HPDE6-E6E7 (cell line): ENCODE measurements at regions not wholly inside any gene's neighbourhood (a gene's known extent, or its start where the extent isn't known, plus 50 kb on each side); places are given as distances from the start of the nearest gene placed in this dataset.

Experiments
- DNase-seq: peaks from one replicate; pipeline ENCODE4 v3.0.0; 2011; ENCODE audit warnings: missing footprints; ENCODE audit errors: extremely low spot score

DNA sequence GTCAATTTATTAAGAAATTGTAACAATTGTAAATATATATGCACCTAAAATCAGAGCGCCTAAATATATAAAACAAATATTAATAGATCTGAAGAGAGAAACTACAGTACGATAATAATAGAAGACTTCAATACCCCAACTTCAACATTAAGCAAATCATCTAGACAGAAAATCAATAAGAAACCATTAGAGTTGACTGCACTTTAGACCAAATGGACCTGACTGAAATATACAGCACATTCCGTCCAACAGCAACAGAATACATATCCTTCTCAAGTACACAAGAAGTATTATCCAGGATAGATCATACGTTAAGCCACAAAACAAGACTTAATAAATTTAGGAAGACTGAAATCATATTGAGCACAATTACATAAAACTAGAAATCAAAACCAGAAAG, 208.7 kb downstream of the MED10 start:
- no peak for DNase-seq

DNA sequence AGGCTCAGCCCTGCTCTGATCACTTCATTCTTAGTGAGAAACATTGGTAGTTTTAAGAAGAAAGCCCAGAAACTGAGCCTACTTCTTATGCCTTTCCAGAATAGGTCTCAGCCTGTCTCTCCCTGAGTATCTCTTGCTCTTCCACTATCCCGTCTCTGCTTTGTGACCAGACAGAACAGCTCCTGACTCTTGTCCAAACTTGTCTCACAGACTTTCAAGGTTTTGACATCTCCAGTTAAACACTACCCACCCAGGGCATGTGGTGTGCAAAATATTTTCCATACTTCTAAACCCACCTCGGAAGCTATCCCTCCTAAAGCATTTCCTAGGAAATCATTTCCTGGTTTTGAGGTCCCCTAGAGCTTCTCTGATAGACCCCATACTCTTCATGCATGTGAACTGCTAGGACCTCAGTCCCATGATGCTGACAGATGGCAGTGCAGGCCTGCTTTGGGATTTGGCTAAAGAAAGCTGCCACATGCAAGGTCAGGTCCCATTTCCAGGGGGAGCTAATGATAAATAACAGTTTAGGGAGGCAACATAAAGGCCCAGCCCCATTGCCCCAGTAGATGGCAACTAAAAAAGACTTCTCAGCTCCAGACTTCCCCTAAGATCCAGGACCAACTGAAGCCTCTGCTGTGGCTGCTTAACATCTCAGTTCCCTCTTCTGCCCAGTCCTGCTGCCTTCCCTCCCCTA, 211.5 kb downstream of the MED10 start:
- DNase-seq, result no peak

DNA sequence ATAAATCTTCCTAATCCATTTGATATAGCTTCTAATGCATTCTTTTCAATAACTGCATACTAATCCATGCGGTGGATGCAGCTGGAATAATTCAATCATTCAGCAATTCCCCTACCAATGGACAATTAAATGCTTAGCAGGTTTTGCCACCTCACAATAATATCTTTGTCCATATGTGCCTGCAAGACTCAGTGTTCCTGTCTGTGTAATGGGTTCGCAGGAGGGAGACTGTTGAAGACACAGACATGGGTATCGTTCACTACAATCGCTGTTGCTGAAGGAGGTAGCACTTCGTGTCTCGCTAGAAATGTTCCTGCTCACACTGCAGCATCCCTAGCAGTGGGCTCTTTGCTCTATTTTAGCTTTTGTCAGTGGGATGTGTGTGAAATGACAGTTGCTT, 214.4 kb downstream of the MED10 start:
- DNase-seq, result no peak

DNA sequence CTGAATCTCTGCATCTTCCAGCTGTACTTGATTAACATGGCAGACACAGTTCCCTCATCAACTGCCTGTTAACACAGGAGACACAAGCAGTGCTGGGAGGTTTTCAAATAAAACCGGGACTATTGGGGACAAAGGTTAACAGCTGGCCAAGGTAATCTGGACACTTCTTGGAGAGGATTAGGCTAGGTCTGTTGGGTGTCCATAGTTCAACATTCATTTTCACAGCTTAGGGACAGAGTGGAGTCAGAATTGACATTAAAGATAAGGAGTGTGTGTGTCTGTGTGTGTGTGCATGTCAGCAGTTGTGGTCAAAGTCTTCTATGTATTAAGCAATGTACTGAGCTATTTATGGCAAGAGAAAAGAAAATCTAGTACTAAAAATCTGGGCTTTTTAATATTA, 216.2 kb downstream of the MED10 start:
- no peak for DNase-seq

DNA sequence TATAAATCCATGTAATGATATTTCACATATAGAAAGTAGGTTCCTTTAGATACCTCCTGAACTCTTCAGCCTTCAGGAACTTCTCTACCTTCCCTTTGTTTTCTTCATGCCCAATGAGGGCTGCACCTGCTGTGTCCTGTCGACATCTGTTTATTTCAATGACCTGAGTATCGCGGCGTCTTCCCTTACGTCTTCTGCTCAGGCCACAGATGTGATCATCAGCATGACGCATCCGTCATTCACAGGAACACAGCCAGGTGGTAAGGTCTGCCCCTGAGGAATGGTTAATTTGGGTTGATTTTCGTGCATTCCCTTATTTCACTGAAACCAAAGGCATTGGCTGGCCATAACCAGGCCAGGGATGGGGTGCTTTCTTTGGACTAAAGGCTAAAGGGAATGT, 217.1 kb downstream of the MED10 start:
- no peak for DNase-seq

DNA sequence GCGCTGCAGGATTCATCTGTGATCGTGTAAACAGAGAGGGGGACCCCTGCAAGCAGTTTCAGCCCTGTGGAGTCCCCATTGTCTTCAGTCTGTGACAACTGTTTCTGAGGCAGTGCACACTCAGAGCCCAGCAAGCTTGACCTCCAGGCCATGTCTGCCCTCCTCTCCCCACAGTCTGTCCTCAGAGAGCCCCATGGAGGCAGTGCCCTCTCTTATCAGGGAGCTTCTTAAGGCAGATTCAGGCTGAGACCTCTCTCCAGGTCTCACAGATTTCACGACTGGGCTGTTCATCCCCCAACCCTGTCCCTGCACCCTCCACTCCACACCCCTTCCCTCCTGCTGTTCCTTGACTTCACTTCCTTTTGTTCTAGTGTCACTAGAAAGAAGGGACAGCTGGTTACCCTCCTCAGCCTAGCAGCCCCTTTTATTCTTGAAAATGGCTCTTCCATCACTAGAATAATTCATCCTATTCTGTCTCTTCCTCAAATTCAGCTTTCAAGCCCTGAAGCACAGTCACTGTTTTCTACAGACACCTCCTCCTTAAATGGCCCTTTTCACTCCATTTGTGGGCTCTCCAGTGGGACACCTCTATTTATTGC, 218.4 kb downstream of the MED10 start:
- no peak for DNase-seq

DNA sequence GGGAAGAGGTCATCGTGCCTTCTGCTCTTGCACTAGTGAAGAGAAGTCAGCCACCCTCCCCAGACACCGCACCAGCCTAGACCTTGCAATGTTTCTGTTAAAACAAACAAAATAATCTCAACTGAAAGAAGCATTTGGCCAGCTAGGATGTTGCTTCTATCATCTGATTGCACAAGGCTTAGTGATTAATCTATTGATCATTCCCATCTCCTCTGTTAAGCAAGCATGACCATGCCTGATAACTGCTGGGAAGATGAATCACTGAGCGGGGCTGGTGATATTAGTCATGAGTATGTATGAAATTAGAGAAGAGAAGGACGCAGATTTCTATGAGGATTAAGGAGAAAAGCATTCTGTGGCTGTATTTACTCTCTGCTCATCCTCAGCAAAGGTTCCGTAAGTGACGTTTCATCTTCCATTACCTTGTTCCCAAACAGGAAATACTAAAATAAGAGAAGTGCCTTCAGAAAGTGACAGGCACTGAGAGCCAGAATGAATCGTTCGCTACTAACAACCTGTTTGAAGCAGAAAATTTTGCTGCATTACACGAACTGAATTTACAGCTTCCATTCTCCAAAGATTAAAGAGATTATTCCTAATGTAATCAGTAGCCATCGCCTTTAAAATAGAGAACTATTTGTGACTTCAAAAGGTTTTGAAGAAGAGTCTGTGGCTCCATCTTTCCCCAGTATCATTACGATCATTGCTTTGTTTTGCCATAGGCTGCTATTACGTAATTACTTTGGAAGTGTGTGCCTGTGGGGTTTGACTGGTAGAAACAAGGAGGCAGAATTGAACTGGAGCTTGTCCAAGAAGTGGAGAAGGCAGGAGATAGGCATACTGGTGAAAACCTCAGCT, 219.1 kb downstream of the MED10 start:
- DNase-seq, result peak; percentile 69

DNA sequence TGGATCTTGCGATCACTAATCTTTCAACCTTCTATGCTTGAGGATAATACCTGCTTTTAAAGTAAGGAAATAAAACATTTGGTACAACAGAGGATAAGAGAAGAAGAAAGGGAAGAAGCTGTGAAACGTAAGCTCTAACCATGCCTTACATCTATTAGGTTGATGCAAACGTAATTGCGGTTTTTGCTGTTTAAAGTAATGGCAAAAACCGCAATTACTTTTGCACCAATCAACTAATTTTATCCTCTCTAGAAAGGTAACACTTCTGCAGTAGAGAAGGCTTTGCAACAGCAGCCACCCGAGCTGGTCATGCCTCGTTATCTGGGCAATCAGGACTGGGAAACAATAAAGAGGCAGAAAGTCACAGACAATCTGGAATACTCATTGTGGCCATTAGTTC, 224.1 kb downstream of the MED10 start:
- DNase-seq, result no peak

DNA sequence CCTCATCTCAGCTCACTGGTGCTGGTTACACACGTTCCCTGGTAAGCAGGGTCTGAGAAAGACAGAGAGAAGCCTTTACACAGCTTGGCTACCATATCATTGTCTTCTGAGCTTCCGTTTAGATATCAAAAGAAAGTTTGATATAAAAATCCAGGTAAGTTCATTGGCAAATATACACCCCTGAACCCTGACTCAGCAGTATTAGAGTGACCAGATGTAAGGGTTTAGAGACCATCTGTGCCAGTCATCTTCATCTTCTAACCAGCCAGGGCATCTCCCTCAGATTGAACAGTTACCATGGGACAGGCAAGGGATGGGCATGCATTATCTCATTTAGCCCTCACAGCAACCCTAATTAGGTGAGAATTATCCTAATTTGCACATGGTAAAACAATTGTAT, 232.1 kb downstream of the MED10 start:
- DNase-seq, result no peak

DNA sequence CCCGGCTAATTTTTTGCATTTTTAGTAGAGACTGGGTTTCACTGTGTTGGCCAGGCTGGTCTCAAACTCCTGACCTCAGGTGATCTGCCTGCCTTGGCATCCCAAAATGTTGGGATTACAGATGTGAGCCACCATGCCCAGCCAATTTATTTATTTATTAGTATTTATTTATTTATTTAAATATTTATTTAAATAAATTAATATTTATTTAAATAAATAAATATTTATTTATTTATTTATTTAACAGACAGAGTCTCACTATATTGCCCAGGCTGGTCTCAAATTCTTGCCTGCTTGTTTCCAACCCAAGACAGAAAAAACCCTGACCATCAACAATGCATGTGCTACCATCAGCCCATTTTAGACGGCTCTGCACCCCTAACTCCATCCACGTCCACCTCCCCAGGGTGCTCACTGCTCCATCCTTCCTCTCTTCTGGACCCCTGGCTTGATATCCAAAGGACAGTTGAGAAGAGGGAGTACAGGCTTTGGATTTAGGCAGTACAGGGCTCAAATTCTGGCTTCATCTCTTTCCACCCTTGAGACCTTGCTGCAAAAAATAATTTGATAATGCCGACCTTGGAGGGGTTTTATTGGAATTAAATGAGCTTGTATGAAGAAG, 232.6 kb downstream of the MED10 start:
- no peak for DNase-seq

DNA sequence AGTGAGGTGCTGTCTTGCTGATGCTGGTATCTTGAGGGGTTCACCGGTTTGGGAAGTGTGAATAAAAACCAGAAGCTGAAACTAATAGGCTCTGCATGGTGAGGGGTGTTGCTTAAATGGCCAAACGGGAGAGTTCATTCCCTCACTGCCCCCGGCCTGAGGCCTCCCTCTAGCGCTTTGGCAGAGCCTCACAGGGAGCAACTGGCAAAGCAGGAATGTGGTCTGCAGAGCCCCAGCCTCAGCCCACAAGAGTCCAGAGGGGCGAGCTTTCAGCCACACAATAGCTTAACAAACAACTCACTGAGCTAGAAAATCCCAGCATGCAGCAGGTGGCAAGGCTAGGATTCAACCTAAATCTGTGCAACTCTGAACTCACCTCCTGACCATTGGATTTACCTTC, 234.8 kb downstream of the MED10 start:
- DNase-seq, result no peak

DNA sequence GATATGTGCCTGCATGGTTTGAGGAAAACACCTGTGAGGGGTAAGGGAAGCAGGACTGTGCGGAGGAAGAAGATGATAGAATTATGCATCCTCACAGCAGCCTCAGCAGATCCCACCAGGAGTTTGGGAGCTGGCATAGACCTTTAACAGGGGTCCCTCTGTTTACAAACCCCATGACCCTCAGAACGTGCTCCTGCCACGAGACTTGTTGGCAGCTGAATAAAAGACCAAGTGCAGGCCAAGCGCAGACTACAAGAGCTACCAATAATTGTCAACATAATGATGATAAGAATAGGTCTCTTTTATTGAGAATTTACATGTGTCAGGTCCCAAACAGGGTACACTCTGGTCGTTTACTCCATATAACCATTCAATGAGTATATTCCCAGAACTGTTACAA, 236.0 kb downstream of the MED10 start:
- no peak for DNase-seq

DNA sequence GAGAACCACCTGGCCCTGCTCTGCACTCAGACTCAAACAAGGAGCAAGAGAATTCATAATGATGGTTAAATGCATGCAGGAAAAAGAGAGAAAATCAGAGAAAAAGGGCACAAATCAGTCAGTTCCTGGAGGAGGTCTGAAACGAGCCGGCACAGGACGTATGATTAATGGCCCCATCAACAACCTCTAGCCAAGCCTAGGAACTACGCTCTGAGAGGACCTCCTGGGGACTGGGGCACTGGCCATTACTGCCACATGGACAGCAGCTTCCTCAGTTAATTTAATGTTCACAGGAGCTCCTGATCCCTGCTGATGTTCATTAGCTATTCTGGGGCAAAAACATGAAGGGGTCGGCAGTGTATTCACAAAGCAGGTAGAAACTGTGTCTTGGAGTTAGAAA, 238.1 kb downstream of the MED10 start:
- DNase-seq, result no peak

DNA sequence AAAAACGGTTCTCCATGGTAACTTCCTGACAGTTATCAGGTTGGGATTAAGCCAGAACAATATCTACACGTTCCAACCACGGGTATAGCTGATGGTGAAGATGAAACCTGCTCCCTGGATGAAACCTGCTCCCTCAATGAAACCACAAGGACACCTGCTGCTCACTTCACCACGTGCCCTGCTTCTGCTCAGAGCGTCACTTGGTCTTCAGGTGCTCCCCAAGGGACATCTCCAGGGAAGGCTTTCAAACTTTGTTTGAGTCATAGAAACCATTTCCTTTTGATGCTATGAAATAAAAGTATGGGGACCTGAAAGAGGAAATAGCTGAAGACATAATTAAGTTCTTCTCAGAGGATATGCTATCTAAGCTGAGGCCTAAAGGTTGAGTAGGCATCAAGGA, 242.4 kb downstream of the MED10 start:
- DNase-seq, result no peak

DNA sequence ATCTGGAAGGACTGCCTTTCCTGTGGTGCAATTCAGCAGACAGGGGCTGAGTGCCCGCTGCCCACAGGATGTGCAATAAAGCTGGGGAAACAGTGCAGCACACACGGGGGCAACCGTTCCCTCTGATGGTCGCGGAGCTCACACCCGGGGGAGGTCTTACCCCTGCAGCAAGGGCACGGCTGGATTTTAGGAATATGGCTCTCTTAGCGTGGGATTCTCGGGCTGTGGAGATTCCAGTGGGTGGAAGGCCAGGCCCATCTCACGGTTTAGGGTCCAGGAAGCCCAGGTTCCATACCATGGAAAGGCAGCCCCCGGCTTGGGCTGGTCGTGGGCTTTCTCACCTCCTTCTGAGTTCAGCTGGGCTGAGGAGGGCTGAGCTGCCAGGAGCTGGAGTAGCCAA, 244.1 kb downstream of the MED10 start:
- DNase-seq, result no peak

DNA sequence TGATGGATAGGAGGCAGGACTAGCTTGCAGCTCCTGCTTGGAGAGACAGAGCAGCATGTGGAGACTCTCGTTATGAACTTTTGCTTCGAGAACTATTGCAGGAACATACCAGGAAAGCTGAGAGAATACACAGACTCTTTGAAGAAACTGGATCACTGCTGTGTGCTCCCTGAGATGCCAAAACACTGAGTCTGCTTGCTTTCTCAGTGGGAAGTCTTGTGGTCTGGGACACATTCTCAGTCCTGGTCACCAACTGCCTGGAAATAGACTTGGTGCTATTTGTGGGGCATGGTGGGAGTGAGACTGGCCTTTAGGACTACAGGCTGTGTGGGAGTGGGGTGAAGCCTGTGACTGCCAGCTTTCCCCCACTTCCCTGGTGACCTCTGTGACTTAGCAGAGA, 252.6 kb downstream of the MED10 start:
- no peak for DNase-seq

DNA sequence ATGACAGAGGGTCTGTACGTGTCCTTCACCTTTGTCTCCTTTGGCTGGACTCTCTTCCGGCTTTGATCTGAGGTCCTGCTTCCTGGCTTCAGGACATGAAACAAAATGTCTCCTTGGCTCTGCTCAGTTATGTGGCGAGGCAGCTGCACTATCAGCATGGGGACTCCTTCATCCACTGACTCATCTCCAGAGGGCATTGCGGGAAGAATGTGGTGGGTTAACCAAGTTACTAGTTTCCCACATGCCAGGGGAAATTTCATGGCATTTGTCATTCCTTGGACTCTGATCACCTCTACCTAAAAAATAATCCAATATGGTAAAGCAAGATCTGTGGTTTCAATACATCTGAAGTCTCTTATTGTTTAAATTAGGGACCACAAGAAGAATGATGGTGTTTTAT, 259.7 kb downstream of the MED10 start:
- no peak for DNase-seq

DNA sequence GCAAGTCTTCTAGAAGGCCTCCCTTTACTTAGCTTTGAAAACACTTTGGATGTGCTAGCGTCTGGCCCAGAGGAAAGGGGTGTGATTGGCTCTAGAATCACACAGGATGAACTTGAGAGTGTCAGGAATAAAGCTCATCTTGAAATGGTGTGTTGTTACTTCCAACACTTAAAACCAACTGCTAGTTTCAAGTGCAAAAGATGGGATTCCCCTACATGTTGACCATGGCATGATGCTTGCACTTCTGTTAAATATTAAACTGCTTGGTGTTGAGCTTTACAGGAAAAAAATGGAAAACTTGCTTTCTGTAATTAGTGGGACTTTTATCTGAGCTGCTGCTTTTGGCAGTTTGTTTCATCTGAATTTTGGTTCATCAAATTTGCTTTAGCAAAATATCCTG, 261.1 kb downstream of the MED10 start:
- DNase-seq, result no peak

DNA sequence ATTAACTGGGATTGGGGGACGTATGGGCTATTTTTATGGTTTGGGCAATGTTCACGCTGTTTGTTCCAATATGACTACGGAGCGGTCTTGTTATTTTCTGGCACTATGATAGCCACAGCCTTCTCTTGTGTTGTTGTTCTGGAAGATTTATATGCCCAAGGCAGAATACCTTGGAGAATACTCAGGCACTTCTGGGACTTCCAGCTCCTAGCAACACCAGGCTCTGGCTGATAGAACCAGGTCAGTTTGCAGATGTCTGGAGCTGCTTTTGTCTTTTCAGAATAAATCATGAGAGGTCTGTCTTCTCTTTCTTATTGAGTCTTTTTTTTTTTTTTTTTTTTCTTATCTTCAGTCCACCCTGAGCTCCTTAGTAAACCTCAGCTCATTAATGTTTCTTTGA, 262.5 kb downstream of the MED10 start:
- DNase-seq, result no peak

DNA sequence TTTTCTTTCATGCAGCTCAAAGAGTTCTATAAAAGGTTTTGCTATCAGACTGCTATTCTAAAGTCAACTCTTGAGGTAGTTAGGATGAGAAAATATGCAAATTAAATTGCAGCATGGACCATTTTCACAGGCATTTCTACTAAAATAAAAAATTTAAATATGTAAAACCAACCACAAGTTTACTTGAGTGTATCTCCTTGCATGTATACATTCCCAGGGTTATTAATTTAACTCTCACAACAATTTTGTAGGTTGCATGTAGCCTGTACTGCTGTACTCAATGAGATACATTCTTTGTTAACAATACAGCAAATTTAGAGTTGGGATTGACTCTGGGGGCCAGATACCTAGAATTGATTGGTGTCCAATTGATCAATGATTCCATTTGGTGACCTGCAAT, 265.8 kb downstream of the MED10 start:
- DNase-seq, result no peak

DNA sequence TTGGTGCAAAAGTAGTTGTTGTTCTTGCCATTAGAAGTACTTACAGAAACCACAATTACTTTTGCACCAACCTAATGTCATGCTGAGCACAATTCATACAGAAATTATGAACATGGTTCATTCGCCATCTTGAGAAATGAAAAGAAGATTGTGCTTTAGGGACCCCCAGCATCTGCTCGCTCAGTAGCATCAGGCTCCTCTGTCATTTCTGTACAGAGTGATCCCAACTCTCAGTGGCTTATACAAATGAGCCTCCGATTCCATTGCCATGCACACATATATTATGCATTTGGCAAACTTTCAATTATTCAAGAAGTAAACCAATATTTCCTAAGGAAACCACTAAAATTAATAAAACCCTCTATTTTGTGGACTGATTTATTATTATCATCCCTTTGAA, 266.2 kb downstream of the MED10 start:
- DNase-seq, result no peak

DNA sequence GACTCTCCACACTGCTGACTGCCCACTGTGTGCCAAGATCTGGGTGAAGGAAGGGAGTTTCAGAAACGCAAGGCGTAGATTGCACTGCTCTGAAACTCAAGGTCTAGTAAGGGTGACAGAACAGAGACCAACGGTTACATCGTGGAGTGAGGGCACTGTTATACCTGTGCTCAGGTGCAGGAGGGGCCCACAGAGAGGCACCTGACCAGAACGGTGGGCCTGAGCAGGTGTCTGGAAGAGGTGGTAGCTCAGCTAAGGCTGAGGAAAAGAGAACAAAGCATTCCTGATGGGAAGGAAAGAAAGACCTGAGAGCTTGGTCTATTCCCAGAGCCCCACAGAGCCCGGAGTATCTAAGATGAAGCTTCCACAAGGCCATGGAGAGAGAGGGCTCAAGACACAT, 267.2 kb downstream of the MED10 start:
- no peak for DNase-seq
